Stimulated activated CD8-positive, alpha-beta memory T cell treated with anti-CD3 and anti-CD28 coated beads, Interleukin-7, amount 100 ng/mL, for 48 hours (primary cell): ENCODE measurements at regions not wholly inside any gene's neighbourhood (a gene's known extent, or its start where the extent isn't known, plus 50 kb on each side); places are given as distances from the start of the nearest gene placed in this dataset.

Experiments
- DNase-seq, 2 donors: peaks; one replicate each; pipeline ENCODE4 v3.0.0-alpha.2; 2020; ENCODE audit warnings: low read depth in 1 of 2; ENCODE audit errors: extremely low read depth in 1 of 2

- no peak for DNase-seq
Observed at GRCh38 chr4:176898791-176899190, 106.1 kb upstream of the VEGFC start.

DNA sequence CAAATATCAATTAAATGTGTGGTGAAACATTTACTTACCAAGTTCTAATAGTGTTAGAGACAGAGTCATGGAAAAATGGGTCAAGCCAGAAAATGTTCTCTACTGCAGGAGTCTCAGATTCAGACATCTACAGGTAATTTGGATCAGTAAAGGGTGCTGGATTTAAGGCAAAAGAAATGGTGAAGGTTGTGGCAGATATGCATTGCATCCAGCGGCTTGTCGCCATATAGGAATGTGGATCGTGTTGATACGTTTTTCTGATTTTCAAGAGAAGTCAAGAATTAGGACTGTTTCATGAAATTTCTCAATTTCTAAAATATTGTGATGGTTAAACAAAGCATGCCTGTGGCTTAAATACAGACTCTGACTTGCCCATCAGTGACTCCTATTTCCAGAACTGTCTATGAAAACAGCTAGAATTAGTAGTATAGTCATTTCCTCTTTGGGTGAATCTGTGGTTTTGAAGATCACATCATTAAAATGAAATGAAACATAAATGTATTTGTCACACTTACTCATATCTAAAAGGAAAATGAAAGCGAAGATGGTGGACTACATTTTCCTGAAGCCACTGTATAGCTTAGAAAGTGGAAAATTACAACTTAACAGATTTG is 110.1 kb upstream of the VEGFC start:
- DNase-seq: no peak

DNA sequence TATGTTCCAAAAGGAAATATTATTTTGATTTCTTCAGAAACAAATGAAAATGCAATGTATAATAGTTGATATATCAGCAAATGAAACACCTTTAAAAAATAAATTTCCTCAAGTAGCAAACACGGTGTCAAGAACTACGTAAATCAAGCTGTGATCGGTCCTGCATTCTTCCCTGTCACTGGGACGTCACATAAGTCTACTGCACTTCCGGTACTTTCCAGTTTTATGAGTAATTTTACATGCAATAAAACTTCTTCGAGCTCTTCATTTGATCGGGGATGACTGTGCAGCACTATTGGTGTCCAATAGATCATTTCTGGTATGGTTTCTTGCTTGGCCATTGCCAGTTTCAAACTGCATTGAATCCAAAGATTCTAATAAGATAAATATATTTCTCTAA is 114.0 kb upstream of the VEGFC start:
- DNase-seq: no peak

GRCh38 chr4:176910646-176911045 is 117.9 kb upstream of the VEGFC start:
- no peak for DNase-seq

- DNase-seq: no peak
Observed at GRCh38 chr4:176919631-176920030, 126.9 kb upstream of the VEGFC start.

DNA sequence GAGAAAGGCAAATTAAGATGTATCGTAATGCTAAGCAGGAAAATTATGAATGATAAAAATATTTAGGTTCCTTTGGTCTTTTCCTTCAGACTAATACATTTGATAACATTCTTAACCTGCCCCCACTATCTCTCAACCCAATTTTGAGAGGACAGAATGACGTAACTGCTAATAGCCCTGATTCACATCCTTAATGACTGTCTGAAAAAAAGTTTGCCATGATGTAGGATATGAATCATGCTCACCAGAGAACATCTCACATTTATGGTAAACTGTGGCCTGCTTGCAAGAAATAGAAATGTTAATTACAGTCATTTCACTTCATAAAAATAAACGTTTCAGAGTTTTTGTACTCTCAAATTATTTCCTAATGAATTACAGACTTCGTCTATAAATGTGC is 128.0 kb upstream of the VEGFC start:
- DNase-seq: no peak

GRCh38 chr4:176921256-176921655 is 128.5 kb upstream of the VEGFC start:
- DNase-seq: no peak

GRCh38 chr4:176924238-176924637 is 131.5 kb upstream of the VEGFC start:
- no peak for DNase-seq

- no peak for DNase-seq
Observed at GRCh38 chr4:176925962-176926361, 133.2 kb upstream of the VEGFC start.

GRCh38 chr4:176927117-176927516 is 134.4 kb upstream of the VEGFC start:
- no peak for DNase-seq

GRCh38 chr4:176927664-176928063 is 134.9 kb upstream of the VEGFC start:
- DNase-seq: no peak

DNA sequence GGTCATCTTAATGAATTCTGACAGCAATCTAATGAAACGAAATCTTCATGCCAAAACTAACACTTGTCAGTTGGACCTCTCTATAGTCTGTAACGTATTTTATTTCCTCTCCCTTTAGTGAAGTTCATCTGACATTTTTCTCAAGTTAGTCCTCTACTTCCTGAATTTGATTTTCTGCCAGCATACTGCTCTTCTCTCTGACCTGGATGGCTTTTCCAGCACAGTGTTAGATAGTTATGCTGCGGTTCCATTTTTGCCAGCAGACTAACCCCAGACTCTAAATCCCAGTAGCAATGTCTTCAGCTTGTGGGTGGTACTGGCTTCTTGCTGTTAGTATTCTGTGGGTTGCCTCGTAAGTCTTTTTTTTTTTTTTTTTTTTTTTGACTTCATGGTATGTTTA is 146.7 kb upstream of the VEGFC start:
- no peak for DNase-seq

DNA sequence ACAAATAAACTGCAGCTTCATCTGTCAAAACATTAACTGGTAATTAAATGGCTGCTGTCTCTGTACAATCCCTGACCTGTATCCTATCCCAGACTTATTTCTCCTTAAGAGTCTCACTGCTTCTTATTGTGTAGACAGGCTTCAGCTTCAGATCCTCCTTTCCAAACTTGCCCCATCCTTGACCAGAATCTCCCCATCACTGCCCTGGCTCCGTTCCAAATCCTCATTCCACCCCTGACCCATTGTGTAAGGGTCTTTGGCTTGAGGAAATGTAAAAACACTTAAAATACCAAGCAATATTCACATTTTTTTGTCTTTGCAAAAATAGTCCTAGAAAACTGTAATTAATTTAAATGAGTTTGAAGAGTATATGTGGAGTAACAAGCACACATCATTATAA is 152.6 kb upstream of the VEGFC start:
- DNase-seq: no peak

DNA sequence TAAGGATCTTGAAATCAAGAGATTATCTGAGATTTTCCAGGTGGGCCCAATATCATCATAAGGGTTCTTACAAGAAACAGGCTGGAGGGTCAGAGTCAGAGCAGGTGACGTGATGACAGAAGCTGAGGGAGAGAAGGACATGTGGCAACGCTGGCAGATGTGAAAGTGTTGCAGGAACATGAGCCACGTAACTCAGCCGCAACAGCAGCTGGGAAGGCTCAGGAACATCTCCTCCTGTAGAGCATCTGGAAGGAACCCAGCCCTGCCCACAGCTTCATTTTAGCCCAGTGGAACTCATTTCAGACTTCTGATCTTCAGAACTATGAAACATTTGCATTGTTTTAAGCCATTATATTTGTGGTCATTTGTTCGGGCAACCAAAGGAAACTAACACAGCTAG is 156.3 kb upstream of the VEGFC start:
- no peak for DNase-seq

- no peak for DNase-seq
Observed at GRCh38 chr4:176953021-176953420, 160.3 kb upstream of the VEGFC start.

GRCh38 chr4:176957353-176958118 is 164.8 kb upstream of the VEGFC start:
- no peak for DNase-seq

GRCh38 chr4:176959980-176960379 is 167.3 kb upstream of the VEGFC start:
- no peak for DNase-seq

- no peak for DNase-seq
Observed at GRCh38 chr4:176963121-176963520, 170.4 kb upstream of the VEGFC start.

GRCh38 chr4:176964116-176964691 is 171.5 kb upstream of the VEGFC start:
- DNase-seq: no peak

DNA sequence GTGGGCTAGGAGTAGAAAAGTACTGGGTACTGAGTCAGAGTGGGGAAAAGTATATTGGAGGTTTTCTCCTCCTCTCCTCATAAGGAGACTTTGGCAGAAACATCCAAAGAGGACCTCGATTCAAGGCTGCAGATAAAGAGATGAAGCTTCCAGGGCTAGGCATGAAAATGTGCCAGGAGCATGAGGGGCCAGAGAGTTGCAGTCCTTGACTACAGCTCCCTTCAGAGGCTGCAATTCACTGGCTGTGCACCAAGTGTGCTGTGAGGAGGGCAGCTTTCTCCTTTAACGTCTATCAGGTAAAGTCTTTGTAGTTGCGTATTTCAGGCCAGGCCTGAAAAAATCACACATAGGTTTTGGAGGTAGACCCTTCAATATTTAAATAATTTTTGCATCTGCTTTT is 174.9 kb upstream of the VEGFC start:
- DNase-seq: no peak

DNA sequence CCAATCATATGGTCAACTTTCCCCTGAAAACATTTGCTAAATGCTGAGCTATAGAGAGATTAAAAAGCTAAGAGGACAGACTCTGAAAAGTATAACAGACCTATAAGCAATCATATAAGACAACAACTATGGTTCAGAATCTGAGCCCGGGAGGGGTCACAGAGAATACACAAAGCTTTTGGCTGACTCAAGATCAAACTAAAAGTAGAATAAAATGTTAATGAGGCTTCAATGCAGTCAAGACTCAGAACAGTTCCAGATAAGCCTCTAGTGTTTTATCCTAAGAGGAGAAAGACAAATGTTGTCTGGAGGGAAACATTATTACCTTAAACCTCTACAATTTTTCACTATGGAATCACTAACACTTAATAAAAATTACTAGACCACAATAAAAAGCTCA is 175.4 kb upstream of the VEGFC start:
- DNase-seq: no peak

- DNase-seq: no peak
Observed at GRCh38 chr4:176969011-176969410, 176.3 kb upstream of the VEGFC start.
